ENCODE measurements at regions not wholly inside any gene's neighbourhood (a gene's known extent, or its start where the extent isn't known, plus 50 kb on each side); places are given as distances from the start of the nearest gene placed in this dataset.
A peak's percentile ranks its signal among the peaks of the same experiment; 100 is the strongest.

DNA sequence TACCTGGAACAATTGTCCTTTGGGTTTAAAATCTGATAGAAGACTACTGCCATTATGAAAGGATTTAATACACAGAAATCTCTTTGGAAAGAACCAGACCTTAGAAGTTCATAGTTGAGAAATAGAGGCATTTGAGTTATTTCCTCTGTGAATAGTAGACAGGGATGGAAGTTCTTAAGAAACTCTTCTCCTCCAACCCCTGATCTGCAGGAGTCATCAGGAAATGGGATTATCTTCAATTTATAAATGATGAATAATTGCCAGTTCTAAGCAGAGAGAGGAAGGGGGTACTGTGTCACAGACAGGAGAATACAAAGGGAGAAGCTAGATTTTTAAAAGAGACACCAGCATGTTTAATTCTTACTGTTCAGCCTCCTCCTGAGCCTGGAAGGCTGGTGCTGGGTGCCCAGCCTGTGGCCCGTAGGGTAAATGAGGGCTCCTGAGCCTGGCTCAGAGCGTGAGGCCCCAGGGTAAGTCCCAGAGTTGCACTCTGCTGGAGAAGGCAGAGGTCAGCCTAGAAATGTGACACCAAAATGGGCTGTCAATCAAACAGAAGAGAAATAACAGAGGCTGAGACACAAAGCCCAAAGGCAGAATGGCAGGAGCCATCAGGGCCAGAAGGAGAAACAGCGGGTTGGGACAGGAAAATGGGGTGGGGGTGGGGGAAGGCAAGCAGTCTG is 58.2 kb upstream of the PKDCC start:
- H3K4me1 ChIP-seq = peaks cover 0 to 18% (median 0%) of the 10 kb centered on the region in 10 experiments; a peak in 4 of 20 replicates
- no peaks in the 10 kb centered on the region for H3K36me3 ChIP-seq
- no peak overlapping the region for H3K4me3 ChIP-seq
- no peak for TF ChIP-seq Cebpa-rat (IDR thresholded peaks at IDR 0.05)
- H4K20me1 ChIP-seq = no peaks in the 10 kb centered on the region
- H3K9ac ChIP-seq = no peak overlapping the region
- H3K27ac ChIP-seq = no peak overlapping the region
- H3K27me3 ChIP-seq = no peaks in the 10 kb centered on the region
- peaks cover 3 to 17% (median 9%) of the 10 kb centered on the region in 11 experiments for H3K9me3 ChIP-seq (replicated peaks in 1 of 11)
- H3K4me2 ChIP-seq = no peak overlapping the region

DNA sequence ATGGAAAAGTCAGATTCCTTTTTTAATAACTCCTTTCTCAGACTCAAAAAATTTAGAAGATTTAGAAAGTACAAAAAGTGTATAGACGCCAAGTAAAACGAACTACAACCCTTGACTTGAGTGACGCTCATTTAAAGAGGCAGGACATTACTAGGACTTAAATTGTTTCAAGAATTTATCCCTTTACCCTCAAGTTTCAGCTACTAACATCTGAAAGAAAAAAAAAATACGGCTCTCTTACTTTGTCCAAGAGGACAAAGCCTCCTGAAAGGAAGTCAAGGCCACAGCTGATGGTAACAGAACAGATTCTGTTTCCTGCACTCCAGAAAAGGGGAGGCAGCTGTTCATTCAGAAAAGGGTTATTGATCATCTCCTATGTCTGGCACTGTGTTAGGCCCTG is 57.6 kb upstream of the PKDCC start:
- no peak for TF ChIP-seq Cebpa-rat (IDR thresholded peaks at IDR 0.05)
- no peaks in the 10 kb centered on the region for H3K36me3 ChIP-seq
- peak overlapping the region in 2 of 11 experiments; percentile 5 to 9; a peak in 2 of 22 replicates for H3K4me2 ChIP-seq
- H3K4me3 ChIP-seq = no peak overlapping the region
- no peak overlapping the region for H3K9ac ChIP-seq
- H3K27ac ChIP-seq = no peak overlapping the region
- peaks cover 0 to 18% (median 0%) of the 10 kb centered on the region in 10 experiments; a peak in 4 of 20 replicates for H3K4me1 ChIP-seq
- H4K20me1 ChIP-seq = no peaks in the 10 kb centered on the region
- H3K27me3 ChIP-seq = no peaks in the 10 kb centered on the region
- peaks cover 8 to 23% (median 15%) of the 10 kb centered on the region in 11 experiments for H3K9me3 ChIP-seq (replicated peaks in 1 of 11)

DNA sequence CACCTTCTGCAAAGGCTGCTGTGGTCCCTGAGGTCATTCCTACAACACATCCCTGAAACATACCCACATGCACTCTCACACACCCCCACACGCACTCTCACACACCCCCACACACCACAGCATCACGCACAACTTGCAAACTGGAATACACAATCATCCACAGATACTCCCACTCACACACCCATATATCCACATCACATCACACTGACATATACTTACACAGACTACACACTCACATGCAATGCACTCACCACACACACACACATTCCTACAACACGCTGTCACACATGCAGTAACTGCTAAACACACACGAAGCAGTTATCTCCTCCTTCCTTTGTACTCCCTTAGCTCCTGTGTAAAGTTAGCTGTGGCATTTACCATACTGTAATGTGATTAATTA is 57.1 kb upstream of the PKDCC start:
- Histone ChIP-seq H3K9me3 (replicated peaks in 1 of 11) (peaks cover 10 to 25% (median 18%) of the 10 kb centered on the region in 11 experiments), H3K27me3 (no peaks in the 10 kb centered on the region), H3K36me3 (no peaks in the 10 kb centered on the region), H4K20me1 (no peaks in the 10 kb centered on the region), H3K4me1 (peaks cover 0 to 18% (median 0%) of the 10 kb centered on the region in 10 experiments; a peak in 4 of 20 replicates), H3K9ac (no peak overlapping the region), H3K4me3 (no peak overlapping the region), H3K4me2 (peak overlapping the region in 2 of 11 experiments; percentile 5 to 9; a peak in 2 of 22 replicates), H3K27ac (no peak overlapping the region)
- no peak for TF ChIP-seq Cebpa-rat (IDR thresholded peaks at IDR 0.05)

GRCh38 chr2:41992056-41992642 is 55.7 kb upstream of the PKDCC start:
- Histone ChIP-seq H3K27me3 (no peaks in the 10 kb centered on the region), H3K9me3 (replicated peaks in 1 of 11) (peaks cover 10 to 32% (median 22%) of the 10 kb centered on the region in 11 experiments), H3K27ac (no peak overlapping the region), H3K4me2 (no peak overlapping the region), H3K9ac (no peak overlapping the region), H3K4me1 (peaks cover 0 to 14% (median 0%) of the 10 kb centered on the region in 10 experiments; a peak in 3 of 20 replicates), H3K36me3 (no peaks in the 10 kb centered on the region), H4K20me1 (no peaks in the 10 kb centered on the region), H3K4me3 (no peak overlapping the region)
- TF ChIP-seq Cebpa-rat (IDR thresholded peaks at IDR 0.05) = no peak

DNA sequence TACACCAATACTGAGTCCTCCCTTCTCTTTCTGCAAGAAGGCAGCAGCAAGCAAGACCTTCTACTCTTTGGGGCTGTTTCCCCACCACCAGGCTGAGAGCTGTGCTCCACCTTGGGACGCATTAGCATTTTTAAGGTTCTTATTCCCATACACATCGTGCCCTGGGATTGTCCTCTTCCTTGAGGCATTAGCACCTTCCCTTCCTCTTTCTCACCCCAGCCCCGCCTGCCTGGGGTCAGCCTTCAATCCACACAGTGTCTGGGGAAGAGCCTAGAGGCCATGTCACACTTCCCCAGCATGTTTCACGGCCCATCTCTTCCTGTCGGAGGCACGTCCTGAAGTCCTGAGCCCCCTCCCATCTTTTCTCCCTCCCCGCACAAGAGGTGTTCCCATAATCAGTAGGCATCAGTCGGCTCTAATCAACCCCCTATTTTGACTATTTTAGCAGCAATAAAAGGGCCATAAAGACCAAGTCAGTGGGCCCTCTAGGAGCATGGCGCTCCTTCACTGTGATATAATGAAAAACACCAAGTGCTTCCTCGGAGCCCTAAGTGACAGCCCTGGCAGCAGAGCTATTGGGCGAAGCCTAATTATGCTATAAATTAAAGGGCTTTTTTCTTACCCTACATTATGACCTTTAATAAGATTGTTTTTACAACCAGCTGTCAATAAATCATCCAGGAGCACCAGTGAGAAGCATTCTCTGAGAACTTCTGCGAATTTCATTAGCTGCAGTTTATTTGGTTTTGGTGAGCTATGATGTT is 55.0 kb upstream of the PKDCC start:
- Histone ChIP-seq H3K9me3 (replicated peaks in 1 of 11) (peaks cover 13 to 32% (median 24%) of the 10 kb centered on the region in 11 experiments), H3K4me2 (no peak overlapping the region), H3K36me3 (no peaks in the 10 kb centered on the region), H3K9ac (no peak overlapping the region), H3K4me1 (peaks cover 0 to 14% (median 0%) of the 10 kb centered on the region in 10 experiments; a peak in 3 of 20 replicates), H3K27ac (no peak overlapping the region), H3K27me3 (no peaks in the 10 kb centered on the region), H4K20me1 (no peaks in the 10 kb centered on the region), H3K4me3 (no peak overlapping the region)
- TF ChIP-seq Cebpa-rat (IDR thresholded peaks at IDR 0.05) = no peak

DNA sequence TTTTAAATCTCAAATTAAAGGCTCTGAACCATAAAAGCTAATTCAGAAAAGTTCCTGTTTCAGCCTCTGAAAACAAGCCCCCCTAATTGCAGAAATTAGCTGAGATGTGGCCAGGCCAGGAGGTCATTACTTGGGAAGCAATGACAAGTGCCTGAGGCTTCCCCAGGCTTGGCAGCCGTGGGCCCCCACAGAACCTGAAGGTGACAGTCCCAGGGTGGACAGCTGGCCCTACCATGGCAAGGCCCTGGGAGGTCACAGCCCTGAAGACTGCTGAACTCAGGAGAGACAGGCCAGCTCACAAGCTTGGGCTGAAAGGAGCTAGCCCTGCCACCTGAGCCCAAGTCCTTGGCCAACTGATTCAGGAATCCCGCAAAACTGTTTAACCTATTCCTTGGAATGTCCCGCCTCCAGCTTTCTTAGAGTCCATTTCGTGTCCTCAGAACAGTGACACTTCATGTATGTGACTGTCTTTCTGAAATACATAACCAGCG is 54.3 kb upstream of the PKDCC start:
- H3K4me1 ChIP-seq = peaks cover 0 to 14% (median 0%) of the 10 kb centered on the region in 10 experiments; a peak in 3 of 20 replicates
- H4K20me1 ChIP-seq = no peaks in the 10 kb centered on the region
- no peaks in the 10 kb centered on the region for H3K36me3 ChIP-seq
- no peak overlapping the region for H3K9ac ChIP-seq
- no peak overlapping the region for H3K4me2 ChIP-seq
- H3K4me3 ChIP-seq = no peak overlapping the region
- no peak for TF ChIP-seq Cebpa-rat (IDR thresholded peaks at IDR 0.05)
- H3K27ac ChIP-seq = no peak overlapping the region
- H3K27me3 ChIP-seq = no peaks in the 10 kb centered on the region
- peaks cover 13 to 32% (median 24%) of the 10 kb centered on the region in 11 experiments for H3K9me3 ChIP-seq (replicated peaks in 1 of 11)

GRCh38 chr2:41994233-41994637 is 53.6 kb upstream of the PKDCC start:
- Histone ChIP-seq H4K20me1 (no peaks in the 10 kb centered on the region), H3K27me3 (no peaks in the 10 kb centered on the region), H3K4me2 (no peak overlapping the region), H3K27ac (no peak overlapping the region), H3K36me3 (no peaks in the 10 kb centered on the region), H3K4me3 (no peak overlapping the region), H3K9ac (no peak overlapping the region), H3K4me1 (peaks cover 0 to 14% (median 0%) of the 10 kb centered on the region in 10 experiments; a peak in 3 of 20 replicates), H3K9me3 (replicated peaks in 1 of 11) (peaks cover 13 to 32% (median 24%) of the 10 kb centered on the region in 11 experiments)
- TF ChIP-seq Cebpa-rat (IDR thresholded peaks at IDR 0.05) = no peak

- no peaks in the 10 kb centered on the region for H3K36me3 ChIP-seq
- H3K9ac ChIP-seq = no peak overlapping the region
- H3K27ac ChIP-seq = no peak overlapping the region
- no peak for TF ChIP-seq Cebpa-rat (IDR thresholded peaks at IDR 0.05)
- H3K4me3 ChIP-seq = no peak overlapping the region
- H3K4me1 ChIP-seq = peaks cover 0 to 13% (median 0%) of the 10 kb centered on the region in 10 experiments; a peak in 3 of 20 replicates
- H3K4me2 ChIP-seq = no peak overlapping the region
- H4K20me1 ChIP-seq = no peaks in the 10 kb centered on the region
- H3K27me3 ChIP-seq = no peaks in the 10 kb centered on the region
- H3K9me3 ChIP-seq (replicated peaks in 1 of 11) = peaks cover 13 to 32% (median 24%) of the 10 kb centered on the region in 11 experiments
Observed at GRCh38 chr2:41994661-41995060, 53.2 kb upstream of the PKDCC start.

DNA sequence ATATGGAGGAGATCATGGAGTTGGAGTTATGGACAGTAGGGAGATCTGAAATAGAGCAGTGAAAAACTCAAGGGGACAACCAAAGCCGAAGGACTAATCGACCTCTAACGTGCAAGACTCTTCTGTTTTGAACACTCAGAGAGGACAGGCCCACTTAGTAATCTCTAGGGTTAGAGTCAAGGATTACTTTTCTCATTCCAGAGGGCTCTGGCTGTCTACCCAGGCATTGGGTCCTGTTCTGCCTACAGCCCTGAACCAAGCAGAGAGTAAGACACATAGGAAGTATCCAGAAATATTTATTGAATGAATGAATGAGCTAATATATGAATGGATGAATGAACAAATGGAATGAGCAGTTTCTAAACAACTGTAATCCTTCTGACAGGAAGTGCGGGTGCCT is 50.3 kb upstream of the PKDCC start:
- no peak overlapping the region for H3K27ac ChIP-seq
- H4K20me1 ChIP-seq = no peaks in the 10 kb centered on the region
- H3K4me3 ChIP-seq = no peak overlapping the region
- H3K36me3 ChIP-seq = no peaks in the 10 kb centered on the region
- H3K4me2 ChIP-seq = no peak overlapping the region
- no peaks in the 10 kb centered on the region for H3K4me1 ChIP-seq
- peaks cover 26 to 60% (median 47%) of the 10 kb centered on the region in 11 experiments for H3K9me3 ChIP-seq (replicated peaks in 1 of 11)
- no peaks in the 10 kb centered on the region for H3K27me3 ChIP-seq
- no peak overlapping the region for H3K9ac ChIP-seq
- TF ChIP-seq Cebpa-rat (IDR thresholded peaks at IDR 0.05) = no peak
